GM13976 (cell line): ENCODE measurements at regions not wholly inside any gene's neighbourhood (a gene's known extent, or its start where the extent isn't known, plus 50 kb on each side); places are given as distances from the start of the nearest gene placed in this dataset.

ENCODE experiments used
- DNase-seq: peaks from one replicate; pipeline ENCODE4 v3.0.0; 2012; ENCODE audit warnings: low spot score
- CTCF ChIP-seq: IDR thresholded peaks from 2 replicates; pipeline ENCODE4 v1.5.1; 2012; ENCODE audit warnings: borderline replicate concordance, mild to moderate bottlenecking; ENCODE audit not compliant: insufficient read depth; ENCODE audit errors: extremely low read depth, missing control alignments, control extremely low read depth
- in situ Hi-C: fragments of 300-500 bp; cut with MboI; formaldehyde crosslinking; loops from one replicate; pipeline ENCODE4 v1.12.0; 2022; ENCODE audit warnings: low sequenced_read_pairs, mixed read lengths, inconsistent platforms; ENCODE audit not compliant: unreplicated experiment

GRCh38 chr10:3931224-3931623 lies 146.2 kb upstream of the KLF6 start:
- no peak for DNase-seq
- TF ChIP-seq CTCF: no peak
- in situ Hi-C loops: no loop called here

- no peak for TF ChIP-seq CTCF
- in situ Hi-C loops: no loop called here
- no peak for DNase-seq
Measured at GRCh38 chr10:3928569-3928968, 143.6 kb upstream of the KLF6 start.

GRCh38 chr10:3928078-3928477 lies 143.1 kb upstream of the KLF6 start:
- in situ Hi-C loops: no loop called here
- no peak for TF ChIP-seq CTCF
- no peak for DNase-seq

GRCh38 chr10:3926675-3927525 lies 141.9 kb upstream of the KLF6 start:
- DNase-seq: no peak
- in situ Hi-C loops: no loop called here
- TF ChIP-seq CTCF: no peak

- TF ChIP-seq CTCF: no peak
- in situ Hi-C loops: no loop called here
- DNase-seq: no peak
Measured at GRCh38 chr10:3926258-3926657, 141.2 kb upstream of the KLF6 start.

GRCh38 chr10:3925184-3925583 lies 140.2 kb upstream of the KLF6 start:
- no peak for TF ChIP-seq CTCF
- in situ Hi-C loops: no loop called here
- DNase-seq: no peak
